ENCODE measurements at regions not wholly inside any gene's neighbourhood (a gene's known extent, or its start where the extent isn't known, plus 50 kb on each side); places are given as distances from the start of the nearest gene placed in this dataset.

DNA sequence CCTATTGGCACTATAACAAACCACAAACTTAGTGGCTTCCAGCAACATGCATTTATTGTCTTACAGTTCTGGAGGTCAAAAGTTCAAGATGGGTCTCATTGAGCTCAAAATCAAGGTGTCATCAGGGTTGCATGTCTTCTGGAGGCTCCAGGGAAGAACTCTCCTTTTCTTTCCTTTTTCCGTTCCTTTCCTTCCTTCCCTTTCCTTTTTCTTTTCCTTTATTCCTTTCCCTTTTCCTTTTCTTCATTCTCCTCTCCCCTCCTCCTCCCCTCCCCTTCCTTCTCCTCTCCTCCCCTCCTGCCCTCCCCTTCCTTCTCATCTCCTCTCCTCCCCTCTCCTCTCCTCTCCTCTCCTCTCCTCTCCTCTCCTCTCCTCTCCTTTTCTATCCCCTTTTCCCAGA is 460.2 kb upstream of the CDH4 start:
- Histone ChIP-seq H3K9me1 (ENCODE audit: insufficient read depth, low read length) (no peaks in the 10 kb centered on the region), H3K27ac (ENCODE audit: insufficient read depth, low read length) (no peak overlapping the region), H2BK120ac (ENCODE audit: low read depth, low read length) (no peak overlapping the region), H2BK5ac (ENCODE audit: low read depth, low read length, poor library complexity, severe bottlenecking) (no peak overlapping the region), H4K8ac (ENCODE audit: low read depth in 2 of 2, low read length in 2 of 2) (no peak overlapping the region), H3K4me3 (ENCODE audit: insufficient read depth, low read depth, low read length) (no peak overlapping the region), H4K5ac (ENCODE audit: low read depth, low read length) (no peak overlapping the region), H2AFZ (replicated peaks; ENCODE audit: low read length, poor library complexity) (no peak overlapping the region), H3K9ac (ENCODE audit: low read depth, low read length) (no peak overlapping the region), H3K23ac (ENCODE audit: low read depth, low read length) (no peak overlapping the region), H3K4me1 (ENCODE audit: control insufficient read depth, insufficient read depth, low read length) (no peaks in the 10 kb centered on the region), H3K14ac (replicated peaks; ENCODE audit: low read depth, low read length) (no peak overlapping the region), H4K20me1 (ENCODE audit: insufficient read depth, low read length) (no peaks in the 10 kb centered on the region), H2BK20ac (ENCODE audit: low read depth, low read length) (no peak overlapping the region), H3K36me3 (ENCODE audit: control insufficient read depth, insufficient read depth, low read length) (no peaks in the 10 kb centered on the region), H3K27me3 (ENCODE audit: control insufficient read depth, insufficient read depth, low read length) (no peaks in the 10 kb centered on the region), H3K4ac (ENCODE audit: low read depth, low read length) (no peak overlapping the region), H4K91ac (ENCODE audit: insufficient read depth, low read depth, low read length) (no peak overlapping the region), H3K79me1 (ENCODE audit: low read depth in 1 of 2, low read length in 2 of 2) (no peaks in the 10 kb centered on the region), H3K9me3 (ENCODE audit: control insufficient read depth, insufficient read depth, low read length) (peaks cover 16% of the 10 kb centered on the region), H2AK9ac (replicated peaks; ENCODE audit: low read depth, low read length, poor library complexity) (no peak overlapping the region), H3K18ac (ENCODE audit: low read depth, low read length) (no peak overlapping the region), H2BK15ac (ENCODE audit: low read depth, low read length) (no peak overlapping the region), H3K56ac (ENCODE audit: extremely low read depth, insufficient read depth, low read length) (no peak overlapping the region), H3K4me2 (ENCODE audit: low read depth, low read length) (no peak overlapping the region), H2AK5ac (ENCODE audit: low read depth, low read length) (no peak overlapping the region)
- TF ChIP-seq CEBPB (IDR thresholded peaks at IDR 0.05; ENCODE audit: low read depth, low read length), result no peak
- no peak for TF ChIP-seq RAD21 (IDR thresholded peaks at IDR 0.05; ENCODE audit: low read length)
- no peak for TF ChIP-seq POLR2A (IDR thresholded peaks at IDR 0.05; ENCODE audit: low read depth, low read length)
- no peak for TF ChIP-seq NFE2L2 (IDR thresholded peaks at IDR 0.05; ENCODE audit: low read depth, low read length)
- no peak for TF ChIP-seq SMC3 (IDR thresholded peaks at IDR 0.05; ENCODE audit: low read depth, low read length)
- no peak for TF ChIP-seq MXI1 (IDR thresholded peaks at IDR 0.05; ENCODE audit: borderline replicate concordance, low read depth, low read length)
- no peak for TF ChIP-seq MAFK (IDR thresholded peaks at IDR 0.05; ENCODE audit: low read depth, low read length)
- TF ChIP-seq CHD1 (IDR thresholded peaks at IDR 0.05; ENCODE audit: low read depth, low read length), result no peak
- no peak for TF ChIP-seq RCOR1 (IDR thresholded peaks at IDR 0.05; ENCODE audit: insufficient replicate concordance, low read length)
- TF ChIP-seq MAZ (IDR thresholded peaks at IDR 0.05; ENCODE audit: borderline replicate concordance, low read depth, low read length), result no peak
- intact Hi-C loops (cut with micrococcal nuclease) (no loop called here), in situ Hi-C loops (cut with MboI; ENCODE audit: low sequenced_read_pairs) (no loop called here), dilution Hi-C loops (cut with HindIII; ENCODE audit: low sequenced_read_pairs, unreplicated experiment) (no loop called here)
- WGBS, 2 experiments (ENCODE audit: extremely low coverage in 2 of 2, insufficient read length in 1 of 2), result no CpG with 5 or more reads among the region's 1 CpG
- ATAC-seq (ENCODE audit: low read depth) (no peak), DNase-seq (no peak)
- no TSS peak for BruUV-seq (replicated peaks)
- ChIA-PET CTCF (no interaction called here), POLR2A (ENCODE audit: unreplicated experiment) (no interaction called here)
